Natural killer cell treated with Interleukin-12 subunit alpha and Interleukin-12 subunit beta and Interleukin-15 and Interleukin-18, amount 100 ng/mL, for 72 hours (primary cell): ENCODE measurements at regions not wholly inside any gene's neighbourhood (a gene's known extent, or its start where the extent isn't known, plus 50 kb on each side); places are given as distances from the start of the nearest gene placed in this dataset.

Experiments used
- ATAC-seq, 2 donors: fragments of 150-1000 bp; cut with Tn5 transposase in 1 of 2; sonication (Bioruptor Pico), chemical (Tn5 transposase) in 1 of 2; 2 replicates each; pipeline ENCODE4 v1.10.0; 2021
- DNase-seq: peaks from one replicate; pipeline ENCODE4 v3.0.0; 2022; ENCODE audit warnings: low spot score
- H3K27ac Mint-ChIP-seq, 2 donors: 1 replicate in 1 of 2; 2 replicates in 1 of 2; pipeline ENCODE4 v1.8.0; 2022; ENCODE audit warnings: mixed read lengths in 2 of 2, mild to moderate bottlenecking in 1 of 2, moderate library complexity in 1 of 2
- H3K27me3 Mint-ChIP-seq, 2 donors: 1 replicate in 1 of 2; 2 replicates in 1 of 2; pipeline ENCODE4 v1.8.0; 2022; ENCODE audit warnings: mixed read lengths in 2 of 2
- H3K36me3 Mint-ChIP-seq: one replicate; pipeline ENCODE4 v1.8.0; 2022; ENCODE audit warnings: mixed read lengths
- H3K4me1 Mint-ChIP-seq, 2 donors: 1 replicate in 1 of 2; 2 replicates in 1 of 2; pipeline ENCODE4 v1.8.0; 2022; ENCODE audit warnings: low read depth in 2 of 2, mixed read lengths in 2 of 2, mild to moderate bottlenecking in 1 of 2
- H3K4me3 Mint-ChIP-seq: one replicate; pipeline ENCODE4 v1.8.0; 2022; ENCODE audit warnings: mixed read lengths
- H3K9me3 Mint-ChIP-seq: 2 replicates; pipeline ENCODE4 v1.8.0; 2022; ENCODE audit warnings: mixed read lengths

GRCh38 chr18:30727849-30728248 is 314.7 kb downstream of the DSC3 start:
- Mint-ChIP-seq H3K4me1 (no peaks in the 10 kb centered on the region), H3K9me3 (peaks cover 24% of the 10 kb centered on the region), H3K27ac (no peak overlapping the region), H3K27me3 (no peaks in the 10 kb centered on the region), H3K36me3 (no peaks in the 10 kb centered on the region), H3K4me3 (no peak overlapping the region)
- DNase-seq (no peak), ATAC-seq (no peak)

GRCh38 chr18:30713299-30713698 is 329.2 kb downstream of the DSC3 start:
- Mint-ChIP-seq H3K4me3 (no peak overlapping the region), H3K36me3 (no peaks in the 10 kb centered on the region), H3K9me3 (peaks cover 8% of the 10 kb centered on the region), H3K27me3 (no peaks in the 10 kb centered on the region), H3K4me1 (no peaks in the 10 kb centered on the region), H3K27ac (no peak overlapping the region)
- no peak for ATAC-seq
- no peak for DNase-seq

GRCh38 chr18:30712383-30712782 is 330.2 kb downstream of the DSC3 start:
- no peak overlapping the region for H3K27ac Mint-ChIP-seq
- no peaks in the 10 kb centered on the region for H3K4me1 Mint-ChIP-seq
- ATAC-seq (no peak), DNase-seq (no peak)
- no peaks in the 10 kb centered on the region for H3K36me3 Mint-ChIP-seq
- H3K9me3 Mint-ChIP-seq: peaks cover 4% of the 10 kb centered on the region
- no peaks in the 10 kb centered on the region for H3K27me3 Mint-ChIP-seq
- no peak overlapping the region for H3K4me3 Mint-ChIP-seq

GRCh38 chr18:30709595-30709994 is 332.9 kb downstream of the DSC3 start:
- Mint-ChIP-seq H3K4me1 (no peaks in the 10 kb centered on the region), H3K27ac (no peak overlapping the region), H3K27me3 (no peaks in the 10 kb centered on the region), H3K9me3 (no peaks in the 10 kb centered on the region), H3K36me3 (no peaks in the 10 kb centered on the region), H3K4me3 (no peak overlapping the region)
- ATAC-seq: no peak
- DNase-seq: no peak

GRCh38 chr18:30705943-30706342 is 336.6 kb downstream of the DSC3 start:
- no peak for DNase-seq
- no peak overlapping the region for H3K4me3 Mint-ChIP-seq
- H3K9me3 Mint-ChIP-seq: peaks cover 8% of the 10 kb centered on the region
- no peak overlapping the region for H3K27ac Mint-ChIP-seq
- H3K4me1 Mint-ChIP-seq: no peaks in the 10 kb centered on the region
- no peak for ATAC-seq
- H3K27me3 Mint-ChIP-seq: no peaks in the 10 kb centered on the region
- H3K36me3 Mint-ChIP-seq: no peaks in the 10 kb centered on the region

GRCh38 chr18:30698571-30698970 is 344.0 kb downstream of the DSC3 start:
- Mint-ChIP-seq H3K4me3 (no peak overlapping the region), H3K9me3 (peaks cover 8% of the 10 kb centered on the region), H3K27me3 (no peaks in the 10 kb centered on the region), H3K4me1 (no peaks in the 10 kb centered on the region), H3K36me3 (no peaks in the 10 kb centered on the region), H3K27ac (no peak overlapping the region)
- no peak for DNase-seq
- ATAC-seq: no peak

GRCh38 chr18:30696201-30696600 is 346.3 kb downstream of the DSC3 start:
- no peak for ATAC-seq
- no peaks in the 10 kb centered on the region for H3K27me3 Mint-ChIP-seq

GRCh38 chr18:30694773-30695172 is 347.8 kb downstream of the DSC3 start:
- no peak overlapping the region for H3K27ac Mint-ChIP-seq
- DNase-seq: no peak
- ATAC-seq: no peak

More at GRCh38 chr18:30696201-30696600, 346.3 kb downstream of the DSC3 start:
- Mint-ChIP-seq H3K9me3 (no peaks in the 10 kb centered on the region), H3K4me3 (no peak overlapping the region), H3K36me3 (no peaks in the 10 kb centered on the region), H3K4me1 (no peaks in the 10 kb centered on the region), H3K27ac (no peak overlapping the region)
- DNase-seq: no peak

GRCh38 chr18:30689216-30689615 is 353.3 kb downstream of the DSC3 start:
- Mint-ChIP-seq H3K9me3 (peaks cover 20% of the 10 kb centered on the region), H3K36me3 (no peaks in the 10 kb centered on the region)

More at GRCh38 chr18:30694773-30695172, 347.8 kb downstream of the DSC3 start:
- Mint-ChIP-seq H3K4me1 (no peaks in the 10 kb centered on the region), H3K4me3 (no peak overlapping the region), H3K36me3 (no peaks in the 10 kb centered on the region), H3K27me3 (no peaks in the 10 kb centered on the region), H3K9me3 (no peaks in the 10 kb centered on the region)

GRCh38 chr18:30687501-30687900 is 355.0 kb downstream of the DSC3 start:
- Mint-ChIP-seq H3K27ac (no peak overlapping the region), H3K36me3 (peaks cover under 1% of the 10 kb centered on the region), H3K4me3 (no peak overlapping the region), H3K27me3 (no peaks in the 10 kb centered on the region), H3K4me1 (no peaks in the 10 kb centered on the region), H3K9me3 (peaks cover 20% of the 10 kb centered on the region)
- no peak for ATAC-seq
- no peak for DNase-seq

More at GRCh38 chr18:30689216-30689615, 353.3 kb downstream of the DSC3 start:
- no peak for ATAC-seq
- Mint-ChIP-seq H3K4me1 (no peaks in the 10 kb centered on the region), H3K4me3 (no peak overlapping the region), H3K27me3 (no peaks in the 10 kb centered on the region), H3K27ac (no peak overlapping the region)
- no peak for DNase-seq

- Mint-ChIP-seq H3K27me3 (no peaks in the 10 kb centered on the region), H3K9me3 (peaks cover 29% of the 10 kb centered on the region), H3K4me3 (no peak overlapping the region), H3K36me3 (peaks cover 5% of the 10 kb centered on the region), H3K4me1 (no peaks in the 10 kb centered on the region), H3K27ac (no peak overlapping the region)
- no peak for DNase-seq
- ATAC-seq: no peak
Measured at GRCh38 chr18:30684825-30685481, 357.6 kb downstream of the DSC3 start.

GRCh38 chr18:30683836-30684235 is 358.7 kb downstream of the DSC3 start:
- Mint-ChIP-seq H3K9me3 (peaks cover 26% of the 10 kb centered on the region), H3K36me3 (peaks cover 5% of the 10 kb centered on the region), H3K4me3 (no peak overlapping the region), H3K27ac (no peak overlapping the region), H3K27me3 (no peaks in the 10 kb centered on the region), H3K4me1 (no peaks in the 10 kb centered on the region)
- no peak for ATAC-seq
- DNase-seq: no peak

- DNase-seq (no peak), ATAC-seq (no peak)
- H3K36me3 Mint-ChIP-seq: peaks cover 5% of the 10 kb centered on the region
- H3K27me3 Mint-ChIP-seq: no peaks in the 10 kb centered on the region
- H3K9me3 Mint-ChIP-seq: peaks cover 19% of the 10 kb centered on the region
- no peak overlapping the region for H3K4me3 Mint-ChIP-seq
- H3K27ac Mint-ChIP-seq: no peak overlapping the region
- H3K4me1 Mint-ChIP-seq: no peaks in the 10 kb centered on the region
Measured at GRCh38 chr18:30682672-30683071, 359.9 kb downstream of the DSC3 start.

GRCh38 chr18:30679285-30679930 is 363.1 kb downstream of the DSC3 start:
- DNase-seq: no peak
- Mint-ChIP-seq H3K36me3 (peaks cover 5% of the 10 kb centered on the region), H3K9me3 (peaks cover 12% of the 10 kb centered on the region), H3K27ac (no peak overlapping the region), H3K27me3 (no peaks in the 10 kb centered on the region), H3K4me1 (no peaks in the 10 kb centered on the region), H3K4me3 (no peak overlapping the region)
- ATAC-seq: no peak
